ENCODE measurements at regions not wholly inside any gene's neighbourhood (a gene's known extent, or its start where the extent isn't known, plus 50 kb on each side); places are given as distances from the start of the nearest gene placed in this dataset.
"Not testable (repeated sequence)": the region's sequence is repeated elsewhere in the genome, so short reads cannot be mapped to it uniquely, and the experiment has no call there.

GRCh38 chr2:6184532-6185292, 492.5 kb downstream of the SOX11 start:
- DNase-seq: no peak
- H3K4me1 ChIP-seq (ENCODE audit: control insufficient read depth, insufficient read depth, low read length, poor library complexity, severe bottlenecking): no peaks in the 10 kb centered on the region
- no peaks in the 10 kb centered on the region for H3K36me3 ChIP-seq (ENCODE audit: control insufficient read depth, insufficient read depth, low read length)
- no peak overlapping the region for H3K27ac ChIP-seq (ENCODE audit: insufficient read depth, low read length, poor library complexity, severe bottlenecking)
- no peak overlapping the region for H3K4me3 ChIP-seq (ENCODE audit: insufficient read depth, low read depth, low read length, poor library complexity, severe bottlenecking)
- no peaks in the 10 kb centered on the region for H3K9me3 ChIP-seq (ENCODE audit: control insufficient read depth, low read length)
- no peaks in the 10 kb centered on the region for H3K27me3 ChIP-seq (replicated peaks; ENCODE audit: control insufficient read depth, insufficient read depth, low read length, poor library complexity, severe bottlenecking)

- Histone ChIP-seq H3K36me3 (ENCODE audit: control insufficient read depth, insufficient read depth, low read length) (no peaks in the 10 kb centered on the region), H3K4me3 (ENCODE audit: insufficient read depth, low read depth, low read length, poor library complexity, severe bottlenecking) (no peak overlapping the region), H3K27ac (ENCODE audit: insufficient read depth, low read length, poor library complexity, severe bottlenecking) (no peak overlapping the region), H3K4me1 (ENCODE audit: control insufficient read depth, insufficient read depth, low read length, poor library complexity, severe bottlenecking) (no peaks in the 10 kb centered on the region), H3K9me3 (ENCODE audit: control insufficient read depth, low read length) (no peaks in the 10 kb centered on the region), H3K27me3 (replicated peaks; ENCODE audit: control insufficient read depth, insufficient read depth, low read length, poor library complexity, severe bottlenecking) (no peaks in the 10 kb centered on the region)
- no peak for DNase-seq
Observed at GRCh38 chr2:6186332-6187151, 494.4 kb downstream of the SOX11 start.

- no peak for DNase-seq
- H3K27me3 ChIP-seq (replicated peaks; ENCODE audit: control insufficient read depth, insufficient read depth, low read length, poor library complexity, severe bottlenecking): no peaks in the 10 kb centered on the region
- no peak overlapping the region for H3K4me3 ChIP-seq (ENCODE audit: insufficient read depth, low read depth, low read length, poor library complexity, severe bottlenecking)
- H3K9me3 ChIP-seq (ENCODE audit: control insufficient read depth, low read length): no peaks in the 10 kb centered on the region
- H3K27ac ChIP-seq (ENCODE audit: insufficient read depth, low read length, poor library complexity, severe bottlenecking): no peak overlapping the region
- no peaks in the 10 kb centered on the region for H3K4me1 ChIP-seq (ENCODE audit: control insufficient read depth, insufficient read depth, low read length, poor library complexity, severe bottlenecking)
- H3K36me3 ChIP-seq (ENCODE audit: control insufficient read depth, insufficient read depth, low read length): no peaks in the 10 kb centered on the region
Observed at GRCh38 chr2:6196449-6196848, 504.3 kb downstream of the SOX11 start.

- not testable (repeated sequence) for H3K27ac ChIP-seq (ENCODE audit: insufficient read depth, low read length, poor library complexity, severe bottlenecking); DNase-seq; H3K9me3 ChIP-seq (ENCODE audit: control insufficient read depth, low read length); H3K4me1 ChIP-seq (ENCODE audit: control insufficient read depth, insufficient read depth, low read length, poor library complexity, severe bottlenecking); H3K36me3 ChIP-seq (ENCODE audit: control insufficient read depth, insufficient read depth, low read length); H3K4me3 ChIP-seq (ENCODE audit: insufficient read depth, low read depth, low read length, poor library complexity, severe bottlenecking); H3K27me3 ChIP-seq (replicated peaks; ENCODE audit: control insufficient read depth, insufficient read depth, low read length, poor library complexity, severe bottlenecking)
Observed at GRCh38 chr2:6198370-6198919, 506.3 kb downstream of the SOX11 start.

GRCh38 chr2:6202756-6203155, 510.6 kb downstream of the SOX11 start:
- no peaks in the 10 kb centered on the region for H3K9me3 ChIP-seq (ENCODE audit: control insufficient read depth, low read length)
- no peak for DNase-seq
- no peak overlapping the region for H3K27ac ChIP-seq (ENCODE audit: insufficient read depth, low read length, poor library complexity, severe bottlenecking)
- H3K4me1 ChIP-seq (ENCODE audit: control insufficient read depth, insufficient read depth, low read length, poor library complexity, severe bottlenecking): no peaks in the 10 kb centered on the region
- H3K27me3 ChIP-seq (replicated peaks; ENCODE audit: control insufficient read depth, insufficient read depth, low read length, poor library complexity, severe bottlenecking): no peaks in the 10 kb centered on the region
- no peaks in the 10 kb centered on the region for H3K36me3 ChIP-seq (ENCODE audit: control insufficient read depth, insufficient read depth, low read length)
- H3K4me3 ChIP-seq (ENCODE audit: insufficient read depth, low read depth, low read length, poor library complexity, severe bottlenecking): no peak overlapping the region

GRCh38 chr2:6203291-6203959, 511.2 kb downstream of the SOX11 start:
- no peaks in the 10 kb centered on the region for H3K9me3 ChIP-seq (ENCODE audit: control insufficient read depth, low read length)
- H3K4me1 ChIP-seq (ENCODE audit: control insufficient read depth, insufficient read depth, low read length, poor library complexity, severe bottlenecking): no peaks in the 10 kb centered on the region
- no peak overlapping the region for H3K27ac ChIP-seq (ENCODE audit: insufficient read depth, low read length, poor library complexity, severe bottlenecking)
- no peaks in the 10 kb centered on the region for H3K36me3 ChIP-seq (ENCODE audit: control insufficient read depth, insufficient read depth, low read length)
- DNase-seq: no peak
- H3K4me3 ChIP-seq (ENCODE audit: insufficient read depth, low read depth, low read length, poor library complexity, severe bottlenecking): no peak overlapping the region
- no peaks in the 10 kb centered on the region for H3K27me3 ChIP-seq (replicated peaks; ENCODE audit: control insufficient read depth, insufficient read depth, low read length, poor library complexity, severe bottlenecking)

GRCh38 chr2:6206882-6207281, 514.7 kb downstream of the SOX11 start:
- no peak for DNase-seq
- Histone ChIP-seq H3K4me1 (ENCODE audit: control insufficient read depth, insufficient read depth, low read length, poor library complexity, severe bottlenecking) (no peaks in the 10 kb centered on the region), H3K27ac (ENCODE audit: insufficient read depth, low read length, poor library complexity, severe bottlenecking) (no peak overlapping the region), H3K27me3 (replicated peaks; ENCODE audit: control insufficient read depth, insufficient read depth, low read length, poor library complexity, severe bottlenecking) (no peaks in the 10 kb centered on the region), H3K4me3 (ENCODE audit: insufficient read depth, low read depth, low read length, poor library complexity, severe bottlenecking) (no peak overlapping the region), H3K36me3 (ENCODE audit: control insufficient read depth, insufficient read depth, low read length) (no peaks in the 10 kb centered on the region), H3K9me3 (ENCODE audit: control insufficient read depth, low read length) (no peaks in the 10 kb centered on the region)

GRCh38 chr2:6211236-6211635, 519.1 kb downstream of the SOX11 start:
- no peak for DNase-seq
- no peak overlapping the region for H3K27ac ChIP-seq (ENCODE audit: insufficient read depth, low read length, poor library complexity, severe bottlenecking)
- no peaks in the 10 kb centered on the region for H3K9me3 ChIP-seq (ENCODE audit: control insufficient read depth, low read length)
- H3K27me3 ChIP-seq (replicated peaks; ENCODE audit: control insufficient read depth, insufficient read depth, low read length, poor library complexity, severe bottlenecking): no peaks in the 10 kb centered on the region
- H3K4me1 ChIP-seq (ENCODE audit: control insufficient read depth, insufficient read depth, low read length, poor library complexity, severe bottlenecking): no peaks in the 10 kb centered on the region
- H3K36me3 ChIP-seq (ENCODE audit: control insufficient read depth, insufficient read depth, low read length): no peaks in the 10 kb centered on the region
- no peak overlapping the region for H3K4me3 ChIP-seq (ENCODE audit: insufficient read depth, low read depth, low read length, poor library complexity, severe bottlenecking)

- no peaks in the 10 kb centered on the region for H3K36me3 ChIP-seq (ENCODE audit: control insufficient read depth, insufficient read depth, low read length)
- no peak for DNase-seq
- H3K27ac ChIP-seq (ENCODE audit: insufficient read depth, low read length, poor library complexity, severe bottlenecking): no peak overlapping the region
- no peaks in the 10 kb centered on the region for H3K27me3 ChIP-seq (replicated peaks; ENCODE audit: control insufficient read depth, insufficient read depth, low read length, poor library complexity, severe bottlenecking)
- H3K9me3 ChIP-seq (ENCODE audit: control insufficient read depth, low read length): no peaks in the 10 kb centered on the region
- no peak overlapping the region for H3K4me3 ChIP-seq (ENCODE audit: insufficient read depth, low read depth, low read length, poor library complexity, severe bottlenecking)
- H3K4me1 ChIP-seq (ENCODE audit: control insufficient read depth, insufficient read depth, low read length, poor library complexity, severe bottlenecking): no peaks in the 10 kb centered on the region
Observed at GRCh38 chr2:6212491-6212890, 520.3 kb downstream of the SOX11 start.

Data from effector memory CD4-positive, alpha-beta T cell (primary cell).